ENCODE measurements at regions not wholly inside any gene's neighbourhood (a gene's known extent, or its start where the extent isn't known, plus 50 kb on each side); places are given as distances from the start of the nearest gene placed in this dataset.
"Not testable (repeated sequence)": the region's sequence is repeated elsewhere in the genome, so short reads cannot be mapped to it uniquely, and the experiment has no call there.

DNA sequence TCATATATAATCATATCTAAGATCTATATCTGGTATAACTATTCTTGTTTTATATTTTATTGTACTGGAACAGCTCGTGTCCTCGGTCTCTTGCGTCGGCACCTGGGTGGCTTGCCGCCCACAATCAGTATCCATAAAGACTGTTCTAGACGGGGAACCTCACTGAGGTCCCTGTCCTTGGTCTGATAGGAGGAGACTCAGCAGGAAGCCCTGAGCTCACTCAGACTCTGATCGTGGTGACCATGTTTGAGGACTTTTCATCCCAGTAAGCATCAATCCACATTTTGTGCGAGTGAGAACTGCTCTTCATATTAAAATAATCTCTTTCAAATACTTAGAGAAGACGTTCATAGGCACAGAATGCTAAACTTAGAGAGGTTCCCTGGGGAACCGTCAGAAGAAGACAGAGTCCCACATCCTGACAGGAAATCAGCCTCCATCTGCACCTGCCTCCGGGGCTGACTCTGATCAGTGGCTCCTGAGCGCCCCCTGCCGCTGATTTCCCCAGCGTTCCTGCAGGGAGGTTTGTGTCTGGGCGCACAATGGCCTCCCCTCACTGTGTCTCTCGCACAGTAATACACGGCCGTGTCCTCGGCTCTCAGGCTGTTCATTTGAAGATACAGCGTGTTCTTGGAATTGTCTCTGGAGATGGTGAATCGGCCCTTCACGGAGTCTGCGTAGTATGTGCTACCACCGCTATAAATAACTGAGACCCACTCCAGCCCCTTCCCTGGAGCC is 1065.9 kb downstream of the TMEM121 start:
- DNase-seq = not testable (repeated sequence)

- no peak for DNase-seq
These were observed 1072.8 kb downstream of the TMEM121 start for GRCh38 chr14:106599209-106599608.

DNA sequence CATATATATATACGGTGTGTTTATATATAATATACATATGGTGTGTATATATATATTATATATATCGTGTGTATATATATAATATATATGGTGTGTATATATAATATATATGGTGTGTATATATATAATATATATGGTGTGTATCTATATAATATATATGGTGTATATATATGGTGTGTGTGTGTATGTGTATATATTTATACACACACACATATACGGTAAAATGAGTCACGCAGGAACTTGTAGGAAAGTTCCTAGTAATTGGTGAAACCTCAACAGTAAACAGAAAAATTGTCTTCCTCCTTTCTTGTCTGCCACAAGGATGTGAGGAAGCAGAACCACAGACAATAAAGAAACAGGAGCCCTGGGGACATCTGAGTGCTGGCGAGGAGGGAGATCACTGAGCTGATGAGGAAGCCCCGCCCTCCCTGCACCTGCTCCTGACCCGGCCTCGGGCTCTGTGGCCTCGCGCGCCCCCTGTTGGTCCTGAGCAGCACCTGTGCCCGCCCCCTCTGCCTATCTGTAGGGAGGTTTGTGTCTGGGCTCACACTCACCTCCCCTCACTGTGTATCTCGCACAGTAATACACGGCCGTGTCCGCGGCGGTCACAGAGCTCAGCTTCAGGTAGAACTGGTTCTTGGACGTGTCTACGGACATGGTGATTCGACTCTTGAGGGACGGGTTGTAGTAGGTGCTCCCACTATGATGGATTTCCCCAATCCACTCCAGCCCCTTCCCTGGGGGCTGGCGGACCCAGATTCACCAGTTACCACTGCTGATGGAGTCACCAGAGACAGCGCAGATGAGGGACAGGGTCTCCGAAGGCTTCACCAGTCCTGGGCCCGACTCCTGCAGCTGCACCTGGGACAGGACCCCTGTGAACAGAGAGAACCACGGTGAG is 1079.4 kb downstream of the TMEM121 start:
- no peak for DNase-seq

DNA sequence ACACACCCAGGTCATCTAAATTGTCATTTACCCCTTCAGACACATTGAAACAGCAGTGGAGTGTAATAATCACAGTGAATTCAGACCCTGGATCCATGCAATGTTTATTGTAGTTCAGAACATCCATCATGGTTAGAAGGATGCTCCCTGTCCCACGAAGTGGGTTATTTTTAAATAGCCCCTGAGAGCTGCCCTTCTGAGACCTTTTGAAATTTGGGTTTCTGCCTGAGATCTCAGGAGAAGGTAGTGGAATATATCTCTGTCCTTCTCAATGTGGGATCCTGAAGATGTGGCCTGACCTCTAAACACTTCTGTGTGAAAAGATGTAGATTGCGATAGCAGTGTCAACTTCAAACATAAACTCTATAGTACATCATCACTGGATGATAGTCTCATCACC is 1080.6 kb downstream of the TMEM121 start:
- DNase-seq = no peak

GRCh38 chr14:106610691-106611090 is 1084.3 kb downstream of the TMEM121 start:
- DNase-seq = no peak

- no peak for DNase-seq
These were observed 1086.9 kb downstream of the TMEM121 start for GRCh38 chr14:106613256-106613655.

DNA sequence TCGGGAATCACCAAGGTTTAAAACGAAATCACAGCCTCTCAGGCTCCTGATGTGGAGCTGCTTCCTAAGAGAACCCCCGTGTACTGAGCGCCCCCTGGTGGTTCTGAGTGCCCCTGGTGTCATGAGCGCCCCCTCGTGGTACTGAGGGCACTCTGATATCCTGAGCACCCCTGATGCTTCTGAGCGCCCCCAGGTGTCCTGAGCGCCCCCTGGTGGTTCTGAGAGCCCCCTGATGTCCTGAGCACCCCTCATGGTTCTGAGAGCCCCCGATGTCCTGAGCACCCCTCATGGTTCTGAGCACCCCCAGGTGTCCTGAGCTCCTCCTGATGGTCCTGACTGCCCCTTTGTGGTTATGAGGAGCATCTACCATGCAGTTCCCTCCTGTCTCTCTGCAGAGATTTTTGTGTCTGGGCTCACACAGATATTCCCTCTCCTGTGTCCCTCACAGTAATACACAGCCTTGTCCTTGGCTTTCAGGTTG is 1092.1 kb downstream of the TMEM121 start:
- DNase-seq = not testable (repeated sequence)

DNA sequence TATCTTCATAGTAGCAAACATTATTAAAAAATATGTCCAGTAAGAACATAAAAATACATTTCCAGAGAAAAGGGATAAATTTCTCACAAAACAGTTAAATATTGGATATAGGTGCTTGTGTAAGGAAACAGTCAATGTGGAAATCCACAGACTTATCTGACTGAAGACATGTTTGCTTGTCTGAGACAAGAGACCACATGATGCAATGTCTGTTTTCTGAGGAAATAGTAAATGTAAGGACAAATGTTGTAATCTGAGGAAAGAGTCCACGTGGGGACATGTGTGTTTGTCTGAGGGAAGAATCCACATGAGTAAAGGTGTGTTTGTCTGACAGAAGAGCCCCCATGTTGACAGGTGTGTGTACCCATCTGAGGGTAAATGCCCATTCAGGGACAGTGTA is 1093.2 kb downstream of the TMEM121 start:
- no peak for DNase-seq

DNA sequence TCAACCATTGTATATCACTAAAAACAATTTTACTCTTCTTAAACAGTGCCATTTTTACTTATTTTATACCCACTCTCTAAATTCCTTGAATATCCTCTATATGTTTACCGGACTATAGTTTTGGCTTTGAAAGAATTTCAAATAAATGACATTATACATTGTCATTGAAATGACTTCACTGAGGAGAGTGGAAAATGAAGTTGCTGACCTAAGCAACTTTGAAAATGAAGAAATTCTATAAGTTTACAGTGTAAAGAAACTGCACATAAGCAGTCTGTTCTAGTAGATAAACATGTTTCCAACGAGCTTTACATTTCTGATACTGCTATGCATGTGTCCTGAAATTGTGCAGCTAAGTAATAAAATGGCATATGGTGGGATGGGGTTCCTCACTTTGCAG is 1094.0 kb downstream of the TMEM121 start:
- DNase-seq = no peak

- DNase-seq = no peak
These were observed 1095.9 kb downstream of the TMEM121 start for GRCh38 chr14:106622200-106622745.

GRCh38 chr14:106625186-106625585 is 1098.8 kb downstream of the TMEM121 start:
- DNase-seq = no peak

DNA sequence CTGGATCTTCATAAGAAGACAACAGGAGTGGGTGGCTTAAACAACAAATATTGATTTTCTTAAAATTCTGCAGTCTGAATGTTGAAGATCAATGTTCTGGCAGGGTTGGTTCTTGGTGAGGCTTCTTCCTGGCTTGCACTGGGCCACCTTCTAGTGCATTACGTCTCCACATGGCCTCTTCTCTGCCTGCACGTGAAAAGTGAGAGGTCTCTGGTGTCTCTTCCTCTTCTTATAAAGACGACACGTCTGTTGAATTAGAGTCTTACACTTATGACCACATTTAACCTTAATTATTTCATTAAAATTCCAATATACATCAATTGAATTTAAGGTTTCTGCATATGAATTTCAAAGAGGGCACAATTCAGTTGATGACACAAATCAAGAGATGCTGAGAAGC is 1100.1 kb downstream of the TMEM121 start:
- DNase-seq = not testable (repeated sequence)

- DNase-seq = not testable (repeated sequence)
These were observed 1100.7 kb downstream of the TMEM121 start for GRCh38 chr14:106626942-106627588.

DNA sequence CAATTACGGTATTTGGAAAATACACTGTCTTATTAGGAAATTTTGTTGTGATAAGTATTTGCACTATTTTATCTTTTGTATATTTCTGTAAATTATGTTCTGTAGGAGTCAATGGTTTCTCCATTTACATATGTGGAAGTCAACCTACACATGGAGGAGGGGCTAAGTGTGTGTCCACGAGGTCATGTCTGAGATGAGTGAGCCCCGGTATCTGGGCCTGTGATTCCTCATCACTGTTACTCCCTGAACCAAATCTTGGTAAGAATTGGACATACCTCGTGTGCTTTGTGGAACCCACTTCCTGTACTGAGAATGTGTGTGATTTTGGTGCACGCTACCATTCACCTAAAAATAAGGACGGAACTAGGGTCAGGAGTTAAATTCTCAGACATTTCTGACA is 1105.5 kb downstream of the TMEM121 start:
- no peak for DNase-seq

DNA sequence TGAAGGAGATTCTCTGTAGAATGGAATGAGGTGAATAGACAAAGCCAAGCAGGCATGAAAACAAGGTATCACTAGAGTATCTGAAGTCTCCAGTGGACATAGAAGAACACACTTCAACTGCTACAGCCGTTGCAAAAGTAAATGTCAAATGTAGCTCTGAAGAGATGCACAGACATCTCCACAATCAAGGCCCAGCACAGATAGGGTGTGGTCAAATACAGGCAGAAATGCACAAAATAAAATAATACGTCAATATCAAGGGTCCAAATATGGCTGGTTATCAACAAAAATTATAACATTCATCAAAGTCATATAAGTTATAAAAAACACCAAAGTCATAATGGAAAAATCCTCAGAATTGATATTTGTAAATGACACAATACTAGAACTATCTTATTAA is 1107.3 kb downstream of the TMEM121 start:
- DNase-seq = no peak

- no peak for DNase-seq
These were observed 1109.2 kb downstream of the TMEM121 start for GRCh38 chr14:106635569-106635968.

DNA sequence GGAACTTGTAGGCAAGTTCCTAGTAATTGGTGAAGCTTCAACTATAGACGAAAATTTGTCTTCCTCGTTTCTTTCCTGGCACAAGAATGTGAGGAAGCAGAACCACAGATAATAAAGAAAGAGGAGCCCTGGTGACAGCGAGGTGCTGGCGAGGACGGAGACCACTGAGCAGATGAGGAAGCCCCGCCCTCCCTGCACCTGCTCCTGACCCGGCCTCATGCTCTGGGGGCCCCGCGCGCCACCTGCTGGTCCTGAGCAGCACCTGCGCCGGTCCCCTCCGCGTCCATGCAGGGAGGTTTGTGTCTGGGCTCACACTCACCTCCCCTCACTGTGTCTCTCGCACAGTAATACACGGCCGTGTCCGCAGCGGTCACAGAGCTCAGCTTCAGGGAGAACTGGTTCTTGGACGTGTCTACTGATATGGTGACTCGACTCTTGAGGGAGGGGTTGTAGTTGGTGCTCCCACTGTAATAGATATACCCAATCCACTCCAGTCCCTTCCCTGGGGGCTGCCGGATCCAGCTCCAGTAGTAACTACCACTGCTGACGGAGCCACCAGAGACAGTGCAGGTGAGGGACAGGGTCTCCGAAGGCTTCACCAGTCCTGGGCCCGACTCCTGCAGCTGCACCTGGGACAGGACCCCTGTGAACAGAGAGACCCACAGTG is 1112.5 kb downstream of the TMEM121 start:
- DNase-seq = not testable (repeated sequence)

DNA sequence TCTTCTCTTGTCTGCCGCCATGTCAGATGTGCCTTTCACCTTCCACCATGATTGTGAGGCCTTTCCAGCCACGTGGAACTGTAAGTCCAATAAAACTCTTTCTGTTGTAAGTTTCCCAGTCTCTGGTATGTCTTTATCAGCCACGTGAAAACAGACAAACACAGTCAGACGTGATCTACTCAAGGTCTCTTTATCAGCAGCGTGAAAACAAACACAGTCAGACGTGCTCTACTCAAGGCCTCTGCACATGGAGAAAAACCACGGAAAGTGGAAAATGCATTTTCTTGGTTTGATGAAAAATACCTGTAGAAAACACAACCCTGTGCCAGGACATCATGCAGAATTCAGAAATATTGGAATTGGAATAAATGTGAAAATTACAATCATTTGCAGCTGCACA is 1115.7 kb downstream of the TMEM121 start:
- no peak for DNase-seq

GRCh38 chr14:106642971-106643370 is 1116.6 kb downstream of the TMEM121 start:
- not testable (repeated sequence) for DNase-seq

GRCh38 chr14:106648874-106649273 is 1122.5 kb downstream of the TMEM121 start:
- DNase-seq = not testable (repeated sequence)

DNA sequence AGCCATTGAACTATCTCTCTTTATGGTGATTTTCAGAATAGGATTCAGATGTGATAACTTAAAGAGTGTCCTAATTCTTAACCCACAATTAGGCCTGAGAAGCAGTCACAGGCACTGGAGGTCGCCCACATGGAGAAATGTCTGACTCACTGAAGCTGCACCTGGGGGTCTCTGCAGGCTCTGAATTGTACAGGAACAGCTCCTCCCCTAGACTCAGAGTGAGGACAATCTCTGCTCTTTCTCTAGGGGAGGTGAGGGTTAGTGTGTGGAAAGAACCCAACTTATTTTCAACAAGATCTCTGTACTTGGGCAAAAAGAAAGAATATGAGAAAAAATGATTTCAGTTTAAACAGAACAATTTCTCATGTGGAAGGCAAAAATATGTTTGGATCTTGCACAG is 1124.6 kb downstream of the TMEM121 start:
- no peak for DNase-seq

GRCh38 chr14:106652494-106652893 is 1126.1 kb downstream of the TMEM121 start:
- DNase-seq = no peak

DNA sequence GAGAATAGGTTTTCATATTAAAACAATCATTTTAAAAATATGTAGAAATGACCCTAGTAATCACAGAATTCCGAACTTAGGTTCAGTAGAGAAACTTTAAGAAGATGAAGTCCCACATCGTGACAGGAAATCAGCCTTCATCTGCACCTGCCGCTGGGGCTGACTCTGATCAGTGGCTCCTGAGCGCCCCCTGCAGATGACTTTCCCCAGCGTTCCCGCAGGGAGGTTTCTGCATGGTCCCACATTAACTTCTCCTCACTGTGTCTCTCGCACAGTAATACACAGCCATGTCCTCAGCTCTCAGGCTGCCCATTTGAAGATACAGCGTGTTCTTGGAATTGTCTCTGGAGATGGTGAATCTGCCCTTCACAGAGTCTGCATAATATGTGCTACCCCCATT is 1131.1 kb downstream of the TMEM121 start:
- DNase-seq = no peak
